Stomach (tissue), 4 donors: ENCODE measurements at regions not wholly inside any gene's neighbourhood (a gene's known extent, or its start where the extent isn't known, plus 50 kb on each side); places are given as distances from the start of the nearest gene placed in this dataset.

ENCODE experiments used
- POLR2A ChIP-seq, 4 donors: fragments of 450-650 bp; IDR thresholded peaks; one replicate each; pipeline ENCODE4 v1.6.1; 2016; ENCODE audit warnings: antibody characterized with exemption in 4 of 4, control low read depth in 2 of 4, mild to moderate bottlenecking in 1 of 4, moderate library complexity in 1 of 4
- POLR2AphosphoS5 ChIP-seq, 3 donors: sonication (generic); formaldehyde crosslinking; IDR thresholded peaks; one replicate each; pipeline ENCODE4 v1.6.1; 2016; ENCODE audit warnings: antibody characterized with exemption in 3 of 3
- TF ChIP-seq, protein P1 (sequence below), 7 experiments: fragments of 450-650 bp in 4 of 7; fragments of 200-600 bp in 3 of 7; sonication (generic) in 3 of 7; IDR thresholded peaks; one replicate each; pipeline ENCODE4 v1.5.1; 2016 to 2019; ENCODE audit warnings: antibody characterized with exemption in 7 of 7, control low read depth in 2 of 7, mild to moderate bottlenecking in 1 of 7

DNA sequence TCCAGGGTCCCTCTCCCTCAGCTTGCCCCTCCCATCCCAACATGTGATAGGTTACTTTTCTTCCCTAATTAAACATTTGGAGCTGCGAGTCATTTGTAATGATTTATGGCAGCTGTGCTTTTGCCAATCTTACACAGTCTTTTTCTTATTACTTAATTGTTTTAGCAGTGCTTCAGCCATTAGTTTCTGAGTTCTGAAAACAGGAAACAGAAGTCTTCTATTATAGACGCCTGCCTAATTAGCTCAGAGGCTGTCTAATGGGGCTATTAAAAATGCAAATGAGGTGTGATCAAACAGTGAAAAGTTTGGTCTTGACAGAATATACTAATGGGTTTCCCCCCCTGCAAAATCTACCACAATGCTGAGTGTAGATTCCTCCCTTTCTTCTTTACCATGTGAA is 388.3 kb upstream of the CELF4 start:
- TF ChIP-seq, protein P1, sequence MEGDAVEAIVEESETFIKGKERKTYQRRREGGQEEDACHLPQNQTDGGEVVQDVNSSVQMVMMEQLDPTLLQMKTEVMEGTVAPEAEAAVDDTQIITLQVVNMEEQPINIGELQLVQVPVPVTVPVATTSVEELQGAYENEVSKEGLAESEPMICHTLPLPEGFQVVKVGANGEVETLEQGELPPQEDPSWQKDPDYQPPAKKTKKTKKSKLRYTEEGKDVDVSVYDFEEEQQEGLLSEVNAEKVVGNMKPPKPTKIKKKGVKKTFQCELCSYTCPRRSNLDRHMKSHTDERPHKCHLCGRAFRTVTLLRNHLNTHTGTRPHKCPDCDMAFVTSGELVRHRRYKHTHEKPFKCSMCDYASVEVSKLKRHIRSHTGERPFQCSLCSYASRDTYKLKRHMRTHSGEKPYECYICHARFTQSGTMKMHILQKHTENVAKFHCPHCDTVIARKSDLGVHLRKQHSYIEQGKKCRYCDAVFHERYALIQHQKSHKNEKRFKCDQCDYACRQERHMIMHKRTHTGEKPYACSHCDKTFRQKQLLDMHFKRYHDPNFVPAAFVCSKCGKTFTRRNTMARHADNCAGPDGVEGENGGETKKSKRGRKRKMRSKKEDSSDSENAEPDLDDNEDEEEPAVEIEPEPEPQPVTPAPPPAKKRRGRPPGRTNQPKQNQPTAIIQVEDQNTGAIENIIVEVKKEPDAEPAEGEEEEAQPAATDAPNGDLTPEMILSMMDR (IDR thresholded peaks at IDR 0.05) = no peak
- TF ChIP-seq POLR2A (IDR thresholded peaks at IDR 0.05) (no peak), POLR2AphosphoS5 (IDR thresholded peaks at IDR 0.05) (no peak)
